ENCODE measurements at regions not wholly inside any gene's neighbourhood (a gene's known extent, or its start where the extent isn't known, plus 50 kb on each side); places are given as distances from the start of the nearest gene placed in this dataset.
"Not testable (repeated sequence)": the region's sequence is repeated elsewhere in the genome, so short reads cannot be mapped to it uniquely, and the experiment has no call there.

- Histone ChIP-seq H3K36me3 (ENCODE audit: insufficient read depth, low read length) (no peaks in the 10 kb centered on the region), H3K4me3 (ENCODE audit: low read length, poor library complexity, severe bottlenecking) (no peak overlapping the region), H3K4me1 (ENCODE audit: insufficient read depth, low read length, poor library complexity, severe bottlenecking) (peaks cover 18% of the 10 kb centered on the region), H3K4me2 (ENCODE audit: low read depth, low read length, poor library complexity, severe bottlenecking) (no peak overlapping the region), H3K9ac (ENCODE audit: low read depth, low read length, poor library complexity, severe bottlenecking) (no peak overlapping the region), H3F3A (ENCODE audit: low read depth) (0 out of 2 replicates have a peak, but pooled peaks cover 3% of the 10 kb centered on the region), H2AFZ (ENCODE audit: low read length) (no peak overlapping the region), H3K9me3 (ENCODE audit: insufficient read depth, low read depth, low read length) (no peaks in the 10 kb centered on the region), H3K9me2 (replicated peaks; ENCODE audit: low read depth, low read length) (no peaks in the 10 kb centered on the region), H4K20me1 (ENCODE audit: insufficient read depth, low read length, poor library complexity, severe bottlenecking) (no peaks in the 10 kb centered on the region), H3K27me3 (ENCODE audit: insufficient read depth, low read length, poor library complexity, severe bottlenecking) (no peaks in the 10 kb centered on the region), H3K79me2 (ENCODE audit: insufficient read depth, low read length) (no peaks in the 10 kb centered on the region)
- TF ChIP-seq CTCF (conservative IDR thresholded peaks at IDR 0.05; ENCODE audit: low read length): no peak
- TF ChIP-seq EZH2phosphoT487 (IDR thresholded peaks at IDR 0.05; ENCODE audit: borderline replicate concordance): no peak
These were observed 62.0 kb upstream of the SGPP2 start for GRCh38 chr2:222362336-222362735.

- Histone ChIP-seq H4K20me1 (ENCODE audit: insufficient read depth, low read length, poor library complexity, severe bottlenecking) (no peaks in the 10 kb centered on the region), H3K4me1 (ENCODE audit: insufficient read depth, low read length, poor library complexity, severe bottlenecking) (peaks cover 10% of the 10 kb centered on the region), H3K27me3 (ENCODE audit: insufficient read depth, low read length, poor library complexity, severe bottlenecking) (no peaks in the 10 kb centered on the region), H3K4me2 (ENCODE audit: low read depth, low read length, poor library complexity, severe bottlenecking) (peak overlapping the region; percentile 60), H2AFZ (ENCODE audit: low read length) (0 out of 2 replicates have a peak overlapping the region, but pooled peaks have one; percentile 31), H3K9me3 (ENCODE audit: insufficient read depth, low read depth, low read length) (0 out of 2 replicates have a peak, but pooled peaks cover 3% of the 10 kb centered on the region), H3K4me3 (ENCODE audit: low read length, poor library complexity, severe bottlenecking) (peak overlapping the region; percentile 26), H3K36me3 (ENCODE audit: insufficient read depth, low read length) (no peaks in the 10 kb centered on the region), H3F3A (ENCODE audit: low read depth) (0 out of 2 replicates have a peak, but pooled peaks cover 3% of the 10 kb centered on the region), H3K79me2 (ENCODE audit: insufficient read depth, low read length) (no peaks in the 10 kb centered on the region), H3K9ac (ENCODE audit: low read depth, low read length, poor library complexity, severe bottlenecking) (no peak overlapping the region), H3K9me2 (replicated peaks; ENCODE audit: low read depth, low read length) (no peaks in the 10 kb centered on the region)
- no peak for TF ChIP-seq EZH2phosphoT487 (IDR thresholded peaks at IDR 0.05; ENCODE audit: borderline replicate concordance)
- no peak for TF ChIP-seq CTCF (conservative IDR thresholded peaks at IDR 0.05; ENCODE audit: low read length)
These were observed 60.0 kb upstream of the SGPP2 start for GRCh38 chr2:222364285-222364895.

GRCh38 chr2:222368280-222368679, 56.1 kb upstream of the SGPP2 start:
- not testable (repeated sequence) for H3K9me2 ChIP-seq (replicated peaks; ENCODE audit: low read depth, low read length); H3K36me3 ChIP-seq (ENCODE audit: insufficient read depth, low read length); H3F3A ChIP-seq (ENCODE audit: low read depth); H3K9me3 ChIP-seq (ENCODE audit: insufficient read depth, low read depth, low read length); H3K27me3 ChIP-seq (ENCODE audit: insufficient read depth, low read length, poor library complexity, severe bottlenecking); H3K9ac ChIP-seq (ENCODE audit: low read depth, low read length, poor library complexity, severe bottlenecking); H3K4me1 ChIP-seq (ENCODE audit: insufficient read depth, low read length, poor library complexity, severe bottlenecking); H4K20me1 ChIP-seq (ENCODE audit: insufficient read depth, low read length, poor library complexity, severe bottlenecking); H2AFZ ChIP-seq (ENCODE audit: low read length); H3K4me2 ChIP-seq (ENCODE audit: low read depth, low read length, poor library complexity, severe bottlenecking); H3K79me2 ChIP-seq (ENCODE audit: insufficient read depth, low read length); H3K4me3 ChIP-seq (ENCODE audit: low read length, poor library complexity, severe bottlenecking)

GRCh38 chr2:222372993-222373392, 51.4 kb upstream of the SGPP2 start:
- no peak overlapping the region for H3K9ac ChIP-seq (ENCODE audit: low read depth, low read length, poor library complexity, severe bottlenecking)
- H3K36me3 ChIP-seq (ENCODE audit: insufficient read depth, low read length): no peaks in the 10 kb centered on the region
- no peaks in the 10 kb centered on the region for H4K20me1 ChIP-seq (ENCODE audit: insufficient read depth, low read length, poor library complexity, severe bottlenecking)
- H3K79me2 ChIP-seq (ENCODE audit: insufficient read depth, low read length): no peaks in the 10 kb centered on the region
- no peaks in the 10 kb centered on the region for H3K4me1 ChIP-seq (ENCODE audit: insufficient read depth, low read length, poor library complexity, severe bottlenecking)
- H3K9me3 ChIP-seq (ENCODE audit: insufficient read depth, low read depth, low read length): peaks cover 3% of the 10 kb centered on the region; the same call in 1 of the 2 replicates
- H3K27me3 ChIP-seq (ENCODE audit: insufficient read depth, low read length, poor library complexity, severe bottlenecking): no peaks in the 10 kb centered on the region
- H3K4me3 ChIP-seq (ENCODE audit: low read length, poor library complexity, severe bottlenecking): no peak overlapping the region
- H3K9me2 ChIP-seq (replicated peaks; ENCODE audit: low read depth, low read length): no peaks in the 10 kb centered on the region
- no peak overlapping the region for H2AFZ ChIP-seq (ENCODE audit: low read length)
- no peaks in the 10 kb centered on the region for H3F3A ChIP-seq (ENCODE audit: low read depth)
- TF ChIP-seq CTCF (conservative IDR thresholded peaks at IDR 0.05; ENCODE audit: low read length) (no peak), EZH2phosphoT487 (IDR thresholded peaks at IDR 0.05; ENCODE audit: borderline replicate concordance) (no peak)
- no peak overlapping the region for H3K4me2 ChIP-seq (ENCODE audit: low read depth, low read length, poor library complexity, severe bottlenecking)

Data from Loucy (cell line).